Liver (tissue), 8 donors: ENCODE measurements at regions not wholly inside any gene's neighbourhood (a gene's known extent, or its start where the extent isn't known, plus 50 kb on each side); places are given as distances from the start of the nearest gene placed in this dataset.

Source experiments
- DNase-seq: peaks from one replicate; pipeline ENCODE4 v3.0.0-alpha.2; 2017; ENCODE audit warnings: low spot score
- H3K27ac ChIP-seq, 2 donors: one replicate each; pipeline ENCODE4 v1.7.0; 2013; ENCODE audit warnings: inconsistent platforms in 2 of 2, low read length in 2 of 2, control low read depth in 1 of 2, low read depth in 1 of 2, mild to moderate bottlenecking in 1 of 2
- H3K27me3 ChIP-seq, 4 donors: one replicate each; pipeline versions ENCODE4 v1.6.1 to v1.7.0; 2013; ENCODE audit warnings: low read length in 3 of 4, inconsistent platforms in 1 of 4, mild to moderate bottlenecking in 1 of 4, moderate library complexity in 1 of 4; ENCODE audit not compliant: control insufficient read depth in 4 of 4, insufficient read depth in 4 of 4
- H3K36me3 ChIP-seq, 4 donors: one replicate each; pipeline versions ENCODE4 v1.6.1 to v1.7.0; 2013; ENCODE audit warnings: low read length in 3 of 4, mild to moderate bottlenecking in 3 of 4, low read depth in 1 of 4, moderate library complexity in 1 of 4; ENCODE audit not compliant: control insufficient read depth in 4 of 4, insufficient read depth in 3 of 4
- H3K4me1 ChIP-seq, 4 donors: one replicate each; pipeline versions ENCODE4 v1.6.1 to v1.7.0; 2013; ENCODE audit warnings: low read length in 3 of 4, mild to moderate bottlenecking in 3 of 4, moderate library complexity in 1 of 4; ENCODE audit not compliant: control insufficient read depth in 4 of 4, insufficient read depth in 4 of 4
- H3K4me3 ChIP-seq, 3 donors: one replicate each; pipeline versions ENCODE4 v1.6.1 to v1.7.0; 2013; ENCODE audit warnings: low read length in 3 of 3, control low read depth in 1 of 3, low read depth in 1 of 3, mild to moderate bottlenecking in 1 of 3
- H3K9ac ChIP-seq, 2 donors: one replicate each; pipeline ENCODE4 v1.7.0; 2013; ENCODE audit warnings: low read length in 2 of 2, mild to moderate bottlenecking in 2 of 2, moderate library complexity in 2 of 2, control low read depth in 1 of 2, low read depth in 1 of 2
- H3K9me3 ChIP-seq, 4 donors: one replicate each; pipeline versions ENCODE4 v1.6.1 to v1.7.0; 2013; ENCODE audit warnings: low read length in 3 of 4; ENCODE audit not compliant: control insufficient read depth in 4 of 4
- ATF3 ChIP-seq: IDR thresholded peaks from 2 replicates; pipeline ENCODE4 v1.6.1; 2016; ENCODE audit warnings: antibody characterized with exemption
- CTCF ChIP-seq: fragments of 150-350 bp; IDR thresholded peaks from 2 replicates; pipeline ENCODE4 v1.5.1; 2017; ENCODE audit warnings: improper control_type of control experiment, low read depth, low read length; ENCODE audit not compliant: missing input control
- EGR1 ChIP-seq, 2 donors: IDR thresholded peaks; 2 replicates each; pipeline ENCODE4 v1.6.1; 2016 to 2018; ENCODE audit warnings: antibody characterized with exemption in 2 of 2, low read depth in 2 of 2
- FOXA1 ChIP-seq: IDR thresholded peaks from 2 replicates; pipeline ENCODE4 v1.6.1; 2016; ENCODE audit warnings: antibody characterized with exemption
- FOXA2 ChIP-seq: IDR thresholded peaks from 2 replicates; pipeline ENCODE4 v1.6.1; 2016; ENCODE audit warnings: antibody characterized with exemption
- GABPA ChIP-seq, 2 donors: IDR thresholded peaks in 1 of 2; conservative IDR thresholded peaks in 1 of 2; 2 replicates each; pipeline ENCODE4 v1.6.1; 2016; ENCODE audit warnings: antibody characterized with exemption in 2 of 2, mild to moderate bottlenecking in 1 of 2, moderate library complexity in 1 of 2
- HNF4A ChIP-seq, 2 donors: conservative IDR thresholded peaks; 2 replicates each; pipeline ENCODE4 v1.6.1; 2016; ENCODE audit warnings: antibody characterized with exemption in 2 of 2, mild to moderate bottlenecking in 2 of 2
- HNF4G ChIP-seq: IDR thresholded peaks from 2 replicates; pipeline ENCODE4 v1.6.1; 2016; ENCODE audit warnings: antibody characterized with exemption
- JUND ChIP-seq, 2 donors: IDR thresholded peaks; 2 replicates each; pipeline ENCODE4 v1.6.1; 2016; ENCODE audit warnings: antibody characterized with exemption in 2 of 2
- MAX ChIP-seq: IDR thresholded peaks from 2 replicates; pipeline ENCODE4 v1.6.1; 2016; ENCODE audit warnings: antibody characterized with exemption
- NR2F2 ChIP-seq: IDR thresholded peaks from 2 replicates; pipeline ENCODE4 v1.6.1; 2016; ENCODE audit warnings: antibody characterized with exemption
- RAD21 ChIP-seq, 2 donors: IDR thresholded peaks; 2 replicates each; pipeline ENCODE4 v1.6.1; 2016; ENCODE audit warnings: antibody characterized with exemption in 2 of 2, mild to moderate bottlenecking in 2 of 2
- REST ChIP-seq: IDR thresholded peaks from 2 replicates; pipeline ENCODE4 v1.6.1; 2016; ENCODE audit warnings: antibody characterized with exemption, mild to moderate bottlenecking
- RXRA ChIP-seq, 2 donors: IDR thresholded peaks; 2 replicates each; pipeline ENCODE4 v1.6.1; 2017 to 2018; ENCODE audit warnings: antibody characterized with exemption in 2 of 2, mild to moderate bottlenecking in 1 of 2
- SP1 ChIP-seq: IDR thresholded peaks from 2 replicates; pipeline ENCODE4 v1.6.1; 2018; ENCODE audit warnings: antibody characterized with exemption, mild to moderate bottlenecking
- TAF1 ChIP-seq: conservative IDR thresholded peaks from 2 replicates; pipeline ENCODE4 v1.6.1; 2016; ENCODE audit warnings: antibody characterized with exemption, mild to moderate bottlenecking
- YY1 ChIP-seq: IDR thresholded peaks from 2 replicates; pipeline ENCODE4 v1.6.1; 2016; ENCODE audit warnings: antibody characterized with exemption, mild to moderate bottlenecking
- ZBTB33 ChIP-seq: IDR thresholded peaks from 2 replicates; pipeline ENCODE4 v1.6.1; 2016; ENCODE audit warnings: antibody characterized with exemption
- WGBS: extraction: QIAGEN DNeasy Blood & Tissue Kit; methylation state at CpG from one replicate; pipeline ENCODE4 v1.1.7; 2013; 5-methylcytosine and 5-hydroxymethylcytosine counted together
- donor health status: healthy.
- donor health status: healthy.
- donor health status: healthy.
- donor health status: healthy.
- donor health status: healthy.

GRCh38 chr14:96991226-96991625, 194.0 kb downstream of the VRK1 start:
- H3K36me3 ChIP-seq: no peaks in the 10 kb centered on the region
- H3K9me3 ChIP-seq: no peaks in the 10 kb centered on the region
- no peaks in the 10 kb centered on the region for H3K27me3 ChIP-seq
- WGBS: 89% methylated on average over 2 of the region's 2 CpGs
- no peak for DNase-seq
- H3K27ac ChIP-seq: no peak overlapping the region
- H3K4me1 ChIP-seq: no peaks in the 10 kb centered on the region
- no peak overlapping the region for H3K9ac ChIP-seq
- no peak overlapping the region for H3K4me3 ChIP-seq
- TF ChIP-seq YY1 (no peak), NR2F2 (no peak), EGR1 (IDR thresholded peaks at IDR 0.05; ENCODE audit: low read depth in 2 of 2) (no peak), SP1 (no peak), CTCF (no peak), REST (no peak), ATF3 (no peak), RXRA (IDR thresholded peaks at IDR 0.05) (no peak), ZBTB33 (no peak), HNF4A (conservative IDR thresholded peaks at IDR 0.05) (no peak), RAD21 (IDR thresholded peaks at IDR 0.05) (no peak), HNF4G (no peak), MAX (no peak), TAF1 (no peak), FOXA2 (no peak), GABPA (IDR thresholded peaks at IDR 0.05 in 1 of 2, conservative IDR thresholded peaks at IDR 0.05 in 1 of 2) (no peak), FOXA1 (no peak), JUND (IDR thresholded peaks at IDR 0.05) (no peak)
